ENCODE measurements at regions not wholly inside any gene's neighbourhood (a gene's known extent, or its start where the extent isn't known, plus 50 kb on each side); places are given as distances from the start of the nearest gene placed in this dataset.
A peak's percentile ranks its signal among the peaks of the same experiment; 100 is the strongest.
"Not testable (repeated sequence)": the region's sequence is repeated elsewhere in the genome, so short reads cannot be mapped to it uniquely, and the experiment has no call there.

DNA sequence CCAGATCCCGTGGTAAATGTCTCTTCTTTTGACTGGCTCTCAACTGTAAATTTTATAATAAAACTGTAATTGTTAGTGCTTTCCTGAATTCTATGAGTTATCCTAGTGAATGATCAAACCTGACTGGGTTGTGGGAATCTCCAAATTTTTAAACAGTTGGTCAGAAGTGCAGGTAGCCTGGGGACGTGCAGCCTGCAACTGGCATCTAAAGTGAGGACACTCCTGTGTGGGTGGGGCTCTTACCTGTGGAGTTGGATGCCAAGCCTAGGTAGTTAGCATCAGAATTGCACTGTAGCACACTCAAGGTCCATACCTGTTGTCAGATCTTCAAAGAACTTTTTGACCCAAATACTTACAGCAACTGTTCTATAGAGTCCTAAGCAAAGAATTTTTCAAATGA lies 207.1 kb upstream of the NBEA start:
- no peak for DNase-seq (ENCODE audit: low read depth)
- TF ChIP-seq, protein P1, sequence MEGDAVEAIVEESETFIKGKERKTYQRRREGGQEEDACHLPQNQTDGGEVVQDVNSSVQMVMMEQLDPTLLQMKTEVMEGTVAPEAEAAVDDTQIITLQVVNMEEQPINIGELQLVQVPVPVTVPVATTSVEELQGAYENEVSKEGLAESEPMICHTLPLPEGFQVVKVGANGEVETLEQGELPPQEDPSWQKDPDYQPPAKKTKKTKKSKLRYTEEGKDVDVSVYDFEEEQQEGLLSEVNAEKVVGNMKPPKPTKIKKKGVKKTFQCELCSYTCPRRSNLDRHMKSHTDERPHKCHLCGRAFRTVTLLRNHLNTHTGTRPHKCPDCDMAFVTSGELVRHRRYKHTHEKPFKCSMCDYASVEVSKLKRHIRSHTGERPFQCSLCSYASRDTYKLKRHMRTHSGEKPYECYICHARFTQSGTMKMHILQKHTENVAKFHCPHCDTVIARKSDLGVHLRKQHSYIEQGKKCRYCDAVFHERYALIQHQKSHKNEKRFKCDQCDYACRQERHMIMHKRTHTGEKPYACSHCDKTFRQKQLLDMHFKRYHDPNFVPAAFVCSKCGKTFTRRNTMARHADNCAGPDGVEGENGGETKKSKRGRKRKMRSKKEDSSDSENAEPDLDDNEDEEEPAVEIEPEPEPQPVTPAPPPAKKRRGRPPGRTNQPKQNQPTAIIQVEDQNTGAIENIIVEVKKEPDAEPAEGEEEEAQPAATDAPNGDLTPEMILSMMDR (IDR thresholded peaks at IDR 0.05; ENCODE audit: insufficient read depth, low read length) = no peak
- no peak overlapping the region for H3K4me3 ChIP-seq (ENCODE audit: low read depth, low read length)

DNA sequence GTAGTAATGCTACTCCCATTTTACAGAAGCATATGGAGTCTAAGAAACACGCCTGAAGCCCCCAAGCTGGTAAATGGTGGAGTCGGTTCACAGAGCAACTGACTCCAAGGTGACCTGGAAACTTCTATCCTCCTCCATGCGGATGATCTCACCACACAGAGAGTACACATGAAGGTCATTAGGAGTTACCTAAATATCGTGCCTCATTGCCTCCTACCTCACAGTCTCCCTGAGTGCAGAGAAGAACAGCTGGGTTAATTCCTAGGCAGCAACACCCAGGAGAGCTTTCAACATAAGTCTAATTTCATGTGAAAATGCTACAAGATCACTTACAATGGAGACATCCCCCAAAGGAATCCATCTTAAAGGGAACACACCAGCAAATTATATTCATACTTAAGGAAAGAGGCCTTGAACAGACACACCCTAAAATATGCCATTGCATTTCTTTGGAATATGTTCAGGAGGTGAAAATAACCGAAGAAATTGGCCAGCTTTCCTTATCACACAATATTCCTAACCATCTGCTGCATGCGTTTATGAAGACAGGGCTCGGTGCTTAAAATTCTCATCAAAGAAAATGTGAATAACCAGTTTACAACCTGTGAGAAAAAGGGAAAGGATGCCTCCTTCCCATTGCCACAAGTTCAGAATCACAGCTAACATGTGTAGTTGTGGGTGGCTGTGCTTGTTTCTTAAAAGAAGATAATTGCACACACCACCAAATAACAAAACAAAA lies 203.6 kb upstream of the NBEA start:
- TF ChIP-seq, protein P1 (IDR thresholded peaks at IDR 0.05; ENCODE audit: insufficient read depth, low read length) = no peak
- DNase-seq (ENCODE audit: low read depth) = no peak

DNA sequence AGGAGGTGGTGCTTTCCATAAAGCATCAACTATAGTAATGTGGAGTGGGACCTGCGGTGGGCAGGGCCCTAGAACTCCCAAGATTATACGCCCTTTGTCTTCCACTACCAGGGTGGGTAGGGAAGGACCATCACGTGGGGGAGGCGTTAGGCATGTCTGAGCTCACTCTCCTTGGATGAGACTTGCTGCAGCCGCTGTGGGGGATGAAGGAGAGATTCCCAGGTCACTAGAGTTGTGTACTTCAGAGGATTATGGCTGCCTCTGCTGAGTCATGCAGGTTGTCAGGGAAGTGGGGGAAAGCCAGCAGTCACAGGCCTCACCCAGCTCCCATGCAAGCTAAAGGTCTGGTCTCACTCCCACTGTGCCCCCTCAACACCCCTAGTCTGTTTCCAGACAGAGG lies 195.0 kb upstream of the NBEA start:
- DNase-seq (ENCODE audit: low read depth); H3K4me3 ChIP-seq (ENCODE audit: low read depth, low read length): not testable (repeated sequence)

More for the DNA sequence above, 203.6 kb upstream of the NBEA start:
- no peak overlapping the region for H3K4me3 ChIP-seq (ENCODE audit: low read depth, low read length)

DNA sequence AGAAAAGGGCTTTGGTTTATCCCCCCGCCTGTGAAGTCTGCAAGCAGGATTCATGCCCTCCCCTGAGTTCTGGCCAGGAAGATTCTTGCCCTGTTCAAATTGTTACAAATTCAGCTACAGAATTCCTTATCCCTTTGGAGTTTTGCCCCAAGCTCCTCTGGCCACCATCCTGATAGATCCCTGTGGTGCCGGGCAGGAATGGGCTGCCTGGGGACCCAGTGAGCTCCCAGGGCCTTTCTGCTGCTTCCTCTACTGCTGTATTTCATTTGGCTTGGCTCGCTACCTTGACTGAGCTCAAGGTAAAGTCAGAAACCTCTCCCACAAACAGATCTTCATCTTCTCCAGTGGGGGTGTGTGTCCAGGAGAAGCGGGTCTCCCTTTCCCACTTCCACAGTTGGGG lies 194.6 kb upstream of the NBEA start:
- H3K4me3 ChIP-seq (ENCODE audit: low read depth, low read length) = no peak overlapping the region
- TF ChIP-seq, protein P1 (IDR thresholded peaks at IDR 0.05; ENCODE audit: insufficient read depth, low read length) = no peak
- DNase-seq (ENCODE audit: low read depth) = no peak

DNA sequence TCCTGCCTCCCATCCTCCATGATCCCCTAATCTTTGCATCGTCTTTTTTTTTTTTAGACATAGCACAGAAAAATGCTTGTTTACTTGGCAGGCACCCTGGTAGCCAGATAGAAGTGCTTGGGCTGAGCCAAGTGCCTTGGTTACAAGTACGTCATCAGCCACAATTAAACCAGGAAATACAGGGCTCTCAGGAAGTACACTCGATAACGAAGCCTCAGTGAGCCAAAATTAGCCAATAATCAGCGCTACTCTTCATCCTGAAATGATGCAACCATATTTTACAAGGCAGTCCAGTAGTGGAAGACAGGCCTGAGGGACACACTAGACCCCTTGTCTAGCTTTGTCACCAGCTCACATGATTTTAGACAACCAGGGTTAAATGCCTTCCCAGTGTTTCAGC lies 194.0 kb upstream of the NBEA start:
- TF ChIP-seq, protein P1 (IDR thresholded peaks at IDR 0.05; ENCODE audit: insufficient read depth, low read length) = no peak
- H3K4me3 ChIP-seq (ENCODE audit: low read depth, low read length) = no peak overlapping the region
- DNase-seq (ENCODE audit: low read depth) = peak; percentile 84

DNA sequence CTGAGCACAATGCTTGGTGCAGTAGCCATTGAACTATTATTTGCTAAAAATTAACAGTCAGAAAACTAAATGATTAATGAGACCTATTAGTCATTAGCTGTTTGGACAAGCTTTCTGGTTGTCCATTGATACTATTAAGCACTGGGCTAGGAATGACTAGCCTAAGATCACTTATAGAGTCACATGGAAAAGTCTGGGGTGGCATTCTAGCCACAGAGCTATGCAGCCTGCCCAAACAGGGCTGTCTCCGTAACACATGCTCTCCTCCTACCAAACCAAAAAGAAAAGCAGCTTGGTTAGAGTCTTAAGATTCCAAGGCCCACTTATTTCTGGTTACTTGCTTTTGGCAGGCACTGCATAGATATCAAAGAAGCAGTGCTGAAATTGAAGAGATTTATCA lies 193.5 kb upstream of the NBEA start:
- H3K4me3 ChIP-seq (ENCODE audit: low read depth, low read length) = no peak overlapping the region
- TF ChIP-seq, protein P1 (IDR thresholded peaks at IDR 0.05; ENCODE audit: insufficient read depth, low read length) = no peak
- DNase-seq (ENCODE audit: low read depth) = no peak

DNA sequence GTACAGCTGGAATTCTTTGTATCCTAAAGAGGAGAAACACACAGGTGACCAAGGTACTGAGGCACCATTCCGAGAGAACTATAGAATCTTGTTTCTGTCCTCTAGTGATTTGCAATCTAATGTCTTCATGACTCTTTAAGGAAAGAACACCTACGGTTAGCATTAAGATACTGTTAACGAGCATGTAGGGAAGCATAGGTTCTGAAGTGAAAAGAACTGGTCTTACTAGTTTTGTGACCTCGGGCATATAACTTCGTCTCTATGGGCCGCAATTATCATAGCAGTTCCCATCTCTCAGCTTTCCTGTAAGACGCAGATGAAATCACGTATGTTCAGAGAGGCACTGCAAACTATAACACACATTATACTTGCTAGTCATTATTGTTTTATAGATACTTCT lies 193.0 kb upstream of the NBEA start:
- no peak overlapping the region for H3K4me3 ChIP-seq (ENCODE audit: low read depth, low read length)
- no peak for DNase-seq (ENCODE audit: low read depth)
- TF ChIP-seq, protein P1 (IDR thresholded peaks at IDR 0.05; ENCODE audit: insufficient read depth, low read length) = no peak
